NCI-H510A (cell line): ENCODE measurements at regions not wholly inside any gene's neighbourhood (a gene's known extent, or its start where the extent isn't known, plus 50 kb on each side); places are given as distances from the start of the nearest gene placed in this dataset.
"Not testable (repeated sequence)": the region's sequence is repeated elsewhere in the genome, so short reads cannot be mapped to it uniquely, and the experiment has no call there.

Experiments
- DNase-seq: peaks from one replicate; lab custom pipeline; 2025; lab: John Stamatoyannopoulos, UW

DNA sequence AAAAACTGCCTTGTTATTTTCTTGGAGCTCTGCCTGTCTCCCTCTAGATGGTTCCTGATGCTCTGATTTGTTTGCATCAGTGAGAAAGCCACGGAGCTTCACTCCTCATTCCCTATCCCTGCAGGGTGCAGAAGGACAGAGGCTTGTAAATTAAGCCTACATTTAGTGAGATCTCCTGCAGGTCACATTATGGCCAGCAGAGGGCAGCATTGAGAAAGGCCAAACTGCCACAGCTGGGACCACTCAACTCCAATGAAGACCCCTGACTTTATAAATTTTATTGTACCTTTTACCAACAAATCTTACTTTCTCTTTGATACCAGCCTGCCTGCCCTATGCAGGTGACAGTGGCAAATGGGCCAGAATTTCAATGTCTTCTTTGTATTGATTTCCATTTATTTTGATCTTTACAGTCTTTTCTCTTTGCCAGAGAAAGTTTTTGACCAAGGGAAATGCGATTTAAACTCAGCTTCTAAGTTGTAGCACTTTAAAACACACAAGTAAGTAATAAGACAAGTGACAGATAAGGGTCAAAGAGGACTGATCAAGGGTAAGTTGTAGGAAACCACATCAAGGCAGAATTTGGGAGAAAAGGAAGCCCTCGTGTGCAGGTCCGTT is 1029.1 kb upstream of the KLHL29 start:
- DNase-seq = no peak

- DNase-seq = no peak
Observed at GRCh38 chr2:22359071-22359672, 1025.8 kb upstream of the KLHL29 start.

GRCh38 chr2:22360735-22361374 is 1024.1 kb upstream of the KLHL29 start:
- no peak for DNase-seq

DNA sequence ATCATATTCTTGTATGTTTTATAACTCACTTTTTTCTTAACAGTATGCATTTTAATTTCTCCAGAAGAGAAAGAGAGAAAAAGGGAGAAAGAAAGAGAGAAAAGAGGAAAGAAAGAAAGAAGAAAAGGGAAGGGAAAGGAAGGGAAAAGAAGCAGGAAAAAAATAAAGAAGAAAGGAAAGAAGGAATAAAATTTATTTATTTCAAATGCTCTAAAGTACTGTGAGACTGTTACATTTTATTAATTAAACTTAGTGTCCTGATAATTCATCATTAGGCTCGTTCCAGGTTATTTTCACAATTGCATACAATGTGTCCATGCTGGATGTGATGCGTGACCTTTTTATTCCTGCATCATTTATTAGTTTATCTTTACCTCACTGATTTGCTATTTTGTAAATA is 1023.4 kb upstream of the KLHL29 start:
- no peak for DNase-seq

DNA sequence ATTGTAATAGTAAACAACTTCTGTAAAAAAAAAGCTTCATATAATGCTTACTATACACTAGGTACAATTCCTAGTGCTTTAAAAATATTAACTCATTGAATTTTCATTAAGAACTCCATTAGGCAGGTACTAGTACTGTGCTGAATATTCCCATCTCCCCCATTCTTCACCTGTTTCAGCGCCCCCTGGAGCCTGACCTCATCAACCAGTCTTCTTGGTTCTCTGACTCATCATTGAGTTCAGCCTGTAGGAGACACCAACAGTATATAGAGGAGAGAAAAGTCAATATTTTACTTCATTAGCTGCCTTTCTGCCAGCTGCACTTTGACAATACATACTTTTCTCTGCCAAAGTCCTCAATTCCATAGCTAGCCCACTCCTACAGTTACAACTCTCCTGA is 1009.9 kb upstream of the KLHL29 start:
- no peak for DNase-seq

GRCh38 chr2:22377268-22377667 is 1007.7 kb upstream of the KLHL29 start:
- no peak for DNase-seq

- no peak for DNase-seq
Observed at GRCh38 chr2:22382479-22383169, 1002.4 kb upstream of the KLHL29 start.

DNA sequence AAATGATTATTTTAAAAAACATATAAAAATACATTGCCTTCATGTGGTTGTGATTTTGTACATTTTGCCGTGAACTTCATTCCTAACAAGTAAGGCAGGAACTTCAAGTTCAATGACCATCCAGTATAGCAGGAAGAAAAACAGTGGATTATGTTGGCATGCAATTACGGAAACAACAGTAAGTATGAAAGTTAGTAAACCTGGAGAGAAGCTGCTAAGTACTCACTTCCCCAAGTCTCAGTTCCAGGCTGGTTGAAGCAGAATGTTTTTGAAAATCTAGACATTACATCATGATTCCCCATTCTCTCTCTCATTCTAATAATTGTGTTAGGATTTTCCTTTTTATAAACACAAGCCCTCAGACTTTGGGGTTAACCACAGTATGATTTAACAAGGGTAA is 987.1 kb upstream of the KLHL29 start:
- no peak for DNase-seq

DNA sequence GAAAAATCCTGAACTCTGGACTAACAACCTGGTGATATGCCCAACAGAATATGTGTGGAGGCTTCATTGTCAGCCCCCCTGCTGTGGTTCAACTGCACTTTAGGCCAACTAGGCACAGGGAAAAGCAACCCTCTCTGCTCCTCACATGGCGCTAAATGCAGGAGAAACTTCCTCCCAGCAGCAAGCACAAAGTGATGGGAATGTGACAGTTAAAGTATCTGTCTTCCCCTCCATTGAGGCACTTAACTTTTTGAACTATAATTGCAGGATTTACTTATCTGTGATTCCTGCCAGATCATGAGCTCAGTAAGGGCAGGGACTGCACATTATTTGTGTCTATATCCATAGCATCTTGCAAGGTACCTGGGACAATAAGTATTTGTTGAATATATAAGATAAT is 981.2 kb upstream of the KLHL29 start:
- DNase-seq = no peak

GRCh38 chr2:22406625-22407024 is 978.4 kb upstream of the KLHL29 start:
- no peak for DNase-seq

DNA sequence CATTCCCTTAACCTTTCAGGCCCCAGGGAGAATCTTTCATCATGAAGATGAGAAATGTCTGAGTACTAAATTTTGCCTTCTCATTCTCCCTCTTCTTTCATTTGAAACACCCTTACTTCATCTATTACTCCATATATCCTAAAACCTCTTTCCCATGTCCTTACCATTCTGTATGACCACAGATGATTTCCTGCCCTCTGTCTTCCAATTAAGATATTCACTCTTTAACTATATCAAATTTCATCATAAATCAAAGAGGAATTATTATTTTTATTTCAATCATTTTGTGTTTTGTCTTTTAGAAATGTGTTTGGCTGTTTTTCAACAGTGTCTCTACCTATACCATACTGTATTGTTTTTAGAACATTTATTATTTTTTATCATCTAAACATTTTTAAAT is 964.9 kb upstream of the KLHL29 start:
- DNase-seq = no peak

DNA sequence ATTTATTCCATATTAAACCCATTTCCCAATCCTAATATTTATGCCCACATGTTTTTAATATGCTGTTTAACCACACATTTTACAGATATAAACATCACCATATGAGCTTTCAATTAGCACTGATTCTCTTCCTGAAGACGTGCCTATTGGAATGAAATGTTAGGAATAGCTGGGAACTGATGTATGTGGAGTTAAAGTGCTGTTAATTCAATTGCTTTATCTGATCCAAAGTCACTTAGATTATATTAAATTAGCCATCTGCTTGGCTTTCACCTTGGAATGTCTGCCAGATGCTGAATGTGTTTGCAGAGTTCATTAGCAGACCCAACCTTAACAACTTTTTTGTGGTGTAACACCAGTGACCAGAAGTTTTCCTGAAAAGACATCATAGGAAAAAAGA is 942.9 kb upstream of the KLHL29 start:
- no peak for DNase-seq

DNA sequence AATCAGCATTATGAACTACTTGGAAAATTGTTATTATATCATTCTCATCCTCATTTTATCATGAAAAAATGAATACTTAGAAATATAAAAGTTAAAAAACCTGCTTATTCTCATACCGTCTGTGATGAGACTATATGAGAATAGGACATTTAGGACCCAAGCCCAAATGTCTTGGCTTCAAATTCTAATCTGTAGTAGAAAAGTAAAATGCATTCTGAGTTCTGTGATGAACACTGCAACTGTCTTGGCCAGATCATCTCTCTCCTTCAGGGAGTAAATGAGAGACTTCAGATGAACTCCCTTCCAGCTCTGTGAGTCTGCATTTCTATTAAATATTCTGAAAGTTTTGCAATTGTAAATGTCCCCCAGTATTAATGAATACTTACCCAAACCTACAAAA is 940.7 kb upstream of the KLHL29 start:
- DNase-seq = no peak

GRCh38 chr2:22449696-22450095 is 935.3 kb upstream of the KLHL29 start:
- no peak for DNase-seq

DNA sequence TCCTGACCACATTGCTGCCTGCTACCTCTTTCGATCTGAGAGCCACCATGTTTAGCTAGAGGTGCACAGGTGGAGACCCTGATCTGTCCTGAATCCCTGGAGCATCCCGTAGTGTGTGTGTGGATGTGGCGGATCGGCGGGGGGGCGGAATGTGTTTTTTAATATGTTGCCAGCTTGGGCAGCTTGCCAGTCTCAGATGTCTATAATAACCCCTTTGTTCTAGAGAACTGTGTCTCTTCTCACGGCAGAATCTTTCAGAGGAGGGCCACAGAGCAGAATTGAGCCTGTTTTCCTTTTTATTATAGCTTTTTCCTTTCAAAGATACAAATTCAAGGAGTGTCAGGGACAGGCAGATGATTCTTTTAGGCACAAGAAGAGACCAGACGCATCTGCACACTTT is 934.1 kb upstream of the KLHL29 start:
- no peak for DNase-seq

DNA sequence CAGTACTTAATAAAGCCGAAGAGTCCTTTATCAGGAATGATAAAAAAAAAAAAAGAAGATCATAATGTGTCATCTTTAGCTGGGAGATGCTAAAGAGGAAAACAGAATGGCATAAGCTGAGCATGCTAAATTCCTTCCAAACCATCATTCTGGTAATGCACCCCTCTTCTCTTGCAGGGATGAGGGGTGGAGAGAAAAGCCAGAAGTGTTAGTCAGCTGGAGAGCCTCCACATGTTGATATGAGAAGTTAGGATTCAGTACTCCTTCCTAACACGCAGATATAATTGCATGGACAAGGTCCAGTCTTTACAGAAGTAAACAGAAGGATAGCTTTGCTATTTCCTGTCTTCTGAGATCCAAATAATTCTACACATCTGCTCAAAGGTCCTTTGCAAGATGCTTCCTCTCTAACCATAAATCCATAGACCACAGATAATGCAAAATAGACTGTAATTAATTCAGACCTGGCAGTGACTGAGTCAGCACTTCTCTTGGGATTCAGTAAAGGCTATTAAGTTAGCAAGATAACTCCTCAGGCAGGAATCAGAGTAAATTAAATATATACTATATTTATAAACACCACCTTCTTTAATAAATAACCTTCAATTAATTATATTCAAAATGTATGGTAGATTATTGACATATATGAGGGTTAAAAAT is 930.0 kb upstream of the KLHL29 start:
- no peak for DNase-seq

DNA sequence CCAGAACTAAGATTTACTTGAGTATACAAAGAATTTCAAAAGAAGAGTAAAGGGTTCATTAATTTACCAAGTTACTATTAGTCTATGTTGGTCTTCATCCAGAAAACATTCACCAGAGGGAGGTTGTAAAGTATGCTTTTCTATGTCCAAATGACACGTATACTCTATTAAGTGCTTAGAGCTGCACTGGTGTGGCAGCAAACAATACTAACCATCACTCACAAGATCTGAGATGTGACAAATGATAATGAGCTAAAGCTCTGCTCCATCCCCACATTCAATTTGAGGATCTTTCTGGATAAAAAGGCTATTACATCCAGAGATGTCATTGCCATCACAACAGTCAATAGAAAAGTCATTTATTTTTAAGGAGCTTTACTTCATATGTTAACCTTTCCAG is 926.5 kb upstream of the KLHL29 start:
- DNase-seq = no peak

GRCh38 chr2:22475103-22475502 is 909.9 kb upstream of the KLHL29 start:
- DNase-seq = not testable (repeated sequence)

DNA sequence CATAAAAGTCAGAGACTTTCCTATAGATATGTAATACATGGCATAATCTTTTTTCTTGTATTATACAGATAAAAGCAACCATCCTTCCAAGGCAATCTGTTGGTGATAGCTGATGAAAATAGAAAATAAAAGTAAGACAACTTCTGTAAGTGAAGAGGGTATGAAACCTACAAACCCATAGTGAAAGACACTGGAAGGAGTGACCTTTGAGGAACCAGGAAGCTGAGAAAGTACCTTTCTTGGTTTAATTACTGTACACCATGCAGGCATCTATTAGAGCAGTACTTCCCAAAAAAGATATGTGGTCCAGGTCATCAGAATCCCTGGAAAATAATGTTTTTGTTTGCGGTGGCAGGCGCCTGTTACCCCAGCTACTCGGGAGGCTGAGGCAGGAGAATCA is 906.6 kb upstream of the KLHL29 start:
- DNase-seq = no peak

GRCh38 chr2:22481486-22482259 is 903.3 kb upstream of the KLHL29 start:
- no peak for DNase-seq

DNA sequence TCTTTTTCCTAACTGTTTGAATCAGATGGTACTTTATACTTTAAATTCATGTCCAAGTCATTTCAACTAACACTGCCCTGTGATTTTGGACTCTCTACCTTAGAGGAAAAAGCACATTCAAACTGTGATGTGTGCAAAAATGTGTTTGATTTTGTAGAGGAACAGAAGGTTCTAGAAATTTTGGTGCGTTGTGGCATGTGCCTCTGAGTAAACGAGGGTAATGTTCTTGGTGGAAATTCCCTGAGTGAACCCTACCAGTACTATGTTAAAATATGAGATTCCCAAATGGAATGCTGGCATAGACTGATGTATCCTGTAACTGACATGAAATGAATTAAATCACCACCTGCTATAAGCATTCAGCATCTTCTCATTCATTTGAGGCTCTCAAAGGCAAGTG is 901.9 kb upstream of the KLHL29 start:
- no peak for DNase-seq

GRCh38 chr2:22485486-22485885 is 899.5 kb upstream of the KLHL29 start:
- no peak for DNase-seq
